Peyer's patch (tissue), 4 donors: ENCODE measurements at regions not wholly inside any gene's neighbourhood (a gene's known extent, or its start where the extent isn't known, plus 50 kb on each side); places are given as distances from the start of the nearest gene placed in this dataset.
"Not testable (repeated sequence)": the region's sequence is repeated elsewhere in the genome, so short reads cannot be mapped to it uniquely, and the experiment has no call there.

ENCODE experiments used
- DNase-seq, 3 donors: peaks; one replicate each; pipeline ENCODE4 v3.0.0-alpha.2; 2017 to 2019
- H3K27ac ChIP-seq, 4 donors: fragments of 200-600 bp; sonication (generic); one replicate each; pipeline ENCODE4 v1.5.1; 2016 to 2019
- H3K27me3 ChIP-seq, 2 donors: fragments of 200-600 bp; sonication (generic); one replicate each; pipeline ENCODE4 v1.5.1; 2019
- H3K36me3 ChIP-seq, 3 donors: fragments of 200-600 bp; sonication (generic); one replicate each; pipeline ENCODE4 v1.5.1; 2016 to 2019
- H3K4me1 ChIP-seq, 4 donors: fragments of 200-600 bp; sonication (generic); one replicate each; pipeline ENCODE4 v1.5.1; 2016 to 2019
- H3K4me3 ChIP-seq, 4 donors: fragments of 200-600 bp; sonication (generic); 1 replicate in 3 of 4; 2 replicates in 1 of 4; pipeline ENCODE4 v1.5.1; 2016 to 2019; ENCODE audit warnings: mild to moderate bottlenecking in 1 of 4
- H3K9me3 ChIP-seq, 4 donors: fragments of 200-600 bp; sonication (generic); one replicate each; pipeline ENCODE4 v1.5.1; 2016 to 2019; ENCODE audit warnings: mild to moderate bottlenecking in 1 of 4
- CTCF ChIP-seq, 6 experiments: fragments of 450-650 bp in 4 of 6; fragments of 200-600 bp in 2 of 6; sonication (generic) in 1 of 6; IDR thresholded peaks; one replicate each; pipeline ENCODE4 v1.5.1; 2017 to 2019; ENCODE audit warnings: antibody characterized with exemption in 6 of 6, mild to moderate bottlenecking in 3 of 6, moderate library complexity in 1 of 6
- POLR2A ChIP-seq, 2 donors: fragments of 450-650 bp; IDR thresholded peaks; one replicate each; pipeline ENCODE4 v1.5.1; 2017; ENCODE audit warnings: antibody characterized with exemption in 2 of 2, mild to moderate bottlenecking in 2 of 2, moderate library complexity in 2 of 2

GRCh38 chr6:168992446-168993144 lies 261.1 kb downstream of the THBS2 start:
- TF ChIP-seq CTCF (IDR thresholded peaks at IDR 0.05) (no peak), POLR2A (IDR thresholded peaks at IDR 0.05) (no peak)
- Histone ChIP-seq H3K4me3 (no peak overlapping the region), H3K9me3 (no peaks in the 10 kb centered on the region), H3K36me3 (no peaks in the 10 kb centered on the region), H3K27me3 (no peaks in the 10 kb centered on the region), H3K4me1 (no peaks in the 10 kb centered on the region), H3K27ac (no peak overlapping the region)
- DNase-seq = no peak

- H3K9me3 ChIP-seq, H3K4me1 ChIP-seq, DNase-seq, H3K36me3 ChIP-seq, H3K27ac ChIP-seq, H3K4me3 ChIP-seq, H3K27me3 ChIP-seq: not testable (repeated sequence)
Observed at GRCh38 chr6:168991695-168992094, 262.0 kb downstream of the THBS2 start.

- no peaks in the 10 kb centered on the region for H3K9me3 ChIP-seq
- no peak for TF ChIP-seq POLR2A (IDR thresholded peaks at IDR 0.05)
- TF ChIP-seq CTCF (IDR thresholded peaks at IDR 0.05) = no peak
- H3K4me1 ChIP-seq = no peaks in the 10 kb centered on the region
- no peak overlapping the region for H3K4me3 ChIP-seq
- DNase-seq = no peak
- H3K27me3 ChIP-seq = no peaks in the 10 kb centered on the region
- no peaks in the 10 kb centered on the region for H3K36me3 ChIP-seq
- H3K27ac ChIP-seq = no peak overlapping the region
Observed at GRCh38 chr6:168990019-168990751, 263.5 kb downstream of the THBS2 start.

GRCh38 chr6:168989421-168989820 lies 264.2 kb downstream of the THBS2 start:
- no peaks in the 10 kb centered on the region for H3K36me3 ChIP-seq
- H3K4me3 ChIP-seq = no peak overlapping the region
- no peaks in the 10 kb centered on the region for H3K4me1 ChIP-seq
- H3K27me3 ChIP-seq = no peaks in the 10 kb centered on the region
- no peak for TF ChIP-seq CTCF (IDR thresholded peaks at IDR 0.05)
- TF ChIP-seq POLR2A (IDR thresholded peaks at IDR 0.05) = no peak
- H3K27ac ChIP-seq = no peak overlapping the region
- H3K9me3 ChIP-seq = no peaks in the 10 kb centered on the region
- no peak for DNase-seq

GRCh38 chr6:168988801-168989200 lies 264.8 kb downstream of the THBS2 start:
- Histone ChIP-seq H3K4me1 (no peaks in the 10 kb centered on the region), H3K36me3 (no peaks in the 10 kb centered on the region), H3K9me3 (no peaks in the 10 kb centered on the region), H3K4me3 (no peak overlapping the region), H3K27ac (no peak overlapping the region), H3K27me3 (no peaks in the 10 kb centered on the region)
- TF ChIP-seq CTCF (IDR thresholded peaks at IDR 0.05) (no peak), POLR2A (IDR thresholded peaks at IDR 0.05) (no peak)
- no peak for DNase-seq

GRCh38 chr6:168988280-168988679 lies 265.4 kb downstream of the THBS2 start:
- no peak overlapping the region for H3K4me3 ChIP-seq
- no peaks in the 10 kb centered on the region for H3K27me3 ChIP-seq
- no peak for TF ChIP-seq CTCF (IDR thresholded peaks at IDR 0.05)
- no peak for TF ChIP-seq POLR2A (IDR thresholded peaks at IDR 0.05)
- H3K27ac ChIP-seq = no peak overlapping the region
- no peaks in the 10 kb centered on the region for H3K9me3 ChIP-seq
- H3K4me1 ChIP-seq = no peaks in the 10 kb centered on the region
- no peak for DNase-seq
- no peaks in the 10 kb centered on the region for H3K36me3 ChIP-seq
